ENCODE measurements at regions not wholly inside any gene's neighbourhood (a gene's known extent, or its start where the extent isn't known, plus 50 kb on each side); places are given as distances from the start of the nearest gene placed in this dataset.

DNA sequence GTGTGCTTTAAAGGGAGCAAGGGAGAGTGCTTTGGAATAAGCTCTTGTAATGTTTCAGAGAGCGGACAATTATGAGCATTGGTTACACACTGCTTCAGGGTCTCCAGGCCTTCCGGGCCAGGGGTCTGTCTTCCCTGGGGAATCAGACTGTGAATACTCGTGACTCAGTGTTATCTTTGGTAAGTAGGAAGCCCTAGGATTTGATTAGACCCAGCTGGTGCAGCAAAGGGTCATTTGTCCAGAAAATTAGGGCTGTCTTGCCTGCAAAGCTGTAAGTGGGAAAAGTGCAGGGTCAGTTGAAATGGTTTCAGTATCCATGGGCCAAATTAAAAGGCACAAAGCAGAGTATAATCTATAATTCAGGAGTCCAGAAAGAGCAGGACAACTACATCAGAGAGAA lies 475.6 kb downstream of the MED13L start:
- no peaks in the 10 kb centered on the region for H3K36me3 ChIP-seq (replicated peaks; ENCODE audit: insufficient read depth, low read depth)
- H3K4me2 ChIP-seq, result no peak overlapping the region
- H3K4me1 ChIP-seq (ENCODE audit: insufficient read depth), result no peaks in the 10 kb centered on the region
- no peaks in the 10 kb centered on the region for H4K20me1 ChIP-seq (ENCODE audit: insufficient read depth, poor library complexity, severe bottlenecking)
- H3K4me3 ChIP-seq, result no peak overlapping the region
- no peaks in the 10 kb centered on the region for H3K27me3 ChIP-seq
- H3K9me3 ChIP-seq (ENCODE audit: low read depth), result no peaks in the 10 kb centered on the region
- no peaks in the 10 kb centered on the region for H3K79me2 ChIP-seq
- no peak for DNase-seq (ENCODE audit: low spot score)
- TF ChIP-seq EZH2 (IDR thresholded peaks at IDR 0.05; ENCODE audit: borderline replicate concordance) (no peak), EZH2phosphoT487 (IDR thresholded peaks at IDR 0.05; ENCODE audit: low read depth, severe bottlenecking, unreplicated experiment) (no peak)
- TF ChIP-seq, protein P1, sequence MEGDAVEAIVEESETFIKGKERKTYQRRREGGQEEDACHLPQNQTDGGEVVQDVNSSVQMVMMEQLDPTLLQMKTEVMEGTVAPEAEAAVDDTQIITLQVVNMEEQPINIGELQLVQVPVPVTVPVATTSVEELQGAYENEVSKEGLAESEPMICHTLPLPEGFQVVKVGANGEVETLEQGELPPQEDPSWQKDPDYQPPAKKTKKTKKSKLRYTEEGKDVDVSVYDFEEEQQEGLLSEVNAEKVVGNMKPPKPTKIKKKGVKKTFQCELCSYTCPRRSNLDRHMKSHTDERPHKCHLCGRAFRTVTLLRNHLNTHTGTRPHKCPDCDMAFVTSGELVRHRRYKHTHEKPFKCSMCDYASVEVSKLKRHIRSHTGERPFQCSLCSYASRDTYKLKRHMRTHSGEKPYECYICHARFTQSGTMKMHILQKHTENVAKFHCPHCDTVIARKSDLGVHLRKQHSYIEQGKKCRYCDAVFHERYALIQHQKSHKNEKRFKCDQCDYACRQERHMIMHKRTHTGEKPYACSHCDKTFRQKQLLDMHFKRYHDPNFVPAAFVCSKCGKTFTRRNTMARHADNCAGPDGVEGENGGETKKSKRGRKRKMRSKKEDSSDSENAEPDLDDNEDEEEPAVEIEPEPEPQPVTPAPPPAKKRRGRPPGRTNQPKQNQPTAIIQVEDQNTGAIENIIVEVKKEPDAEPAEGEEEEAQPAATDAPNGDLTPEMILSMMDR (IDR thresholded peaks at IDR 0.05; ENCODE audit: poor library complexity), result no peak
- H2AFZ ChIP-seq, result no peak overlapping the region
- H3K27ac ChIP-seq, result no peak overlapping the region
- 53% methylated on average over 3 of the region's 3 CpGs for WGBS (ENCODE audit: low lambda C conversion rate, missing lambda C conversion rate)
- no peaks in the 10 kb centered on the region for H3K9me2 ChIP-seq (replicated peaks; ENCODE audit: insufficient read depth)

DNA sequence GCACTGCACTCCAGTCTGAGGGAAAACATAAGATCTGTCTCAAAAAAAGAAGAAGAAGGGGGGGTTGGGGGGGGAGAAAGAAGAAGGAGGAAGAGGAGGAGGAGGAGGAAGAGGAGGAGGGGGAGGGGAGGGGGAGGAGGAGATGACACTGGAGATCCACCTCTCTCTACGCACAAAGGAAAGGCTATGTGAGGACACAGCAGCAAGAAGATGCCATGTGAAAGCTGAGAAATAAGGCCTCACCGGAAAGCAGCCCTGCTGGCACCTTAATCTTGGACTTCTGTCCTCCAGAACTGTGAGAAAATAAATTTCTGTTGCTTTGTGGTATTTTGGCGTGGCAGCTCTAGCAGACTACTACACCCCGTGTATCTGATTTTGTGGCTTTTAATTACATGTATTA lies 477.9 kb downstream of the MED13L start:
- Histone ChIP-seq H4K20me1 (ENCODE audit: insufficient read depth, poor library complexity, severe bottlenecking) (no peaks in the 10 kb centered on the region), H3K27me3 (no peaks in the 10 kb centered on the region), H3K4me3 (no peak overlapping the region), H3K9me3 (ENCODE audit: low read depth) (no peaks in the 10 kb centered on the region), H2AFZ (no peak overlapping the region), H3K79me2 (no peaks in the 10 kb centered on the region), H3K27ac (no peak overlapping the region), H3K4me1 (ENCODE audit: insufficient read depth) (no peaks in the 10 kb centered on the region), H3K36me3 (replicated peaks; ENCODE audit: insufficient read depth, low read depth) (no peaks in the 10 kb centered on the region), H3K9me2 (replicated peaks; ENCODE audit: insufficient read depth) (no peaks in the 10 kb centered on the region), H3K4me2 (no peak overlapping the region)
- DNase-seq (ENCODE audit: low spot score), result no peak
- TF ChIP-seq EZH2phosphoT487 (IDR thresholded peaks at IDR 0.05; ENCODE audit: low read depth, severe bottlenecking, unreplicated experiment) (no peak), EZH2 (IDR thresholded peaks at IDR 0.05; ENCODE audit: borderline replicate concordance) (no peak)
- TF ChIP-seq, protein P1 (IDR thresholded peaks at IDR 0.05; ENCODE audit: poor library complexity), result no peak
- 100% methylated on average over 3 of the region's 4 CpGs for WGBS (ENCODE audit: low lambda C conversion rate, missing lambda C conversion rate)

DNA sequence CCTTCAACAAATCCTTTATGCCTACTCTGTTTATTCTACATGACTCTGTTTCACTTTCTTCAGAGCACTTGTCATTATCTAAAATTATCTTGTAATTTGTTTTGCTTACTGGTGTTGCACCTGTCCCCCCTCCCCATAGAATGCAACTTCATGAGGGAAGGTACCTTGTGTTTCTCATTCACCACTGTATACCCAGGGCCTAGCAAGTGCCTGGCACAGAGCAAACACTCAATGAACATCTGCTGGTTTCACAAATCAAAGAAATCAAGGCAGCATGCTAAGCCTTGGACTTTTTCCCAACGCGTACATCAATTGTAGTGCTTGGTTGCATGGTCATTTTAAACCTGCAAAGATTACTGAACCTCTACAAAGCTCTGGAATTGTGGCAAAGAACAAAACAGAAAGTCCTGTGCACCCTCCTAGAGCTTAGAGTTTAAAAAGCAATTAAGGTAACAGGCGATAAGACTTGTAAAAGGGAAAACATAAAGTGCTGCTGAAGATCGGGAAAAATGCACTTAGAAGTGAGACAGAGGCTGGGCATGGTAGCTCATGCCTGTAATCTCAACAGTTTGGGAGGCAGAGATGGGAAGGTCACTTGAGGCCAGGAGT lies 479.1 kb downstream of the MED13L start:
- Histone ChIP-seq H3K4me2 (no peak overlapping the region), H4K20me1 (ENCODE audit: insufficient read depth, poor library complexity, severe bottlenecking) (no peaks in the 10 kb centered on the region), H2AFZ (no peak overlapping the region), H3K27me3 (no peaks in the 10 kb centered on the region), H3K27ac (no peak overlapping the region), H3K79me2 (no peaks in the 10 kb centered on the region), H3K4me3 (no peak overlapping the region), H3K36me3 (replicated peaks; ENCODE audit: insufficient read depth, low read depth) (no peaks in the 10 kb centered on the region), H3K9me2 (replicated peaks; ENCODE audit: insufficient read depth) (no peaks in the 10 kb centered on the region), H3K9me3 (ENCODE audit: low read depth) (no peaks in the 10 kb centered on the region), H3K4me1 (ENCODE audit: insufficient read depth) (no peaks in the 10 kb centered on the region)
- TF ChIP-seq EZH2 (IDR thresholded peaks at IDR 0.05; ENCODE audit: borderline replicate concordance) (no peak), EZH2phosphoT487 (IDR thresholded peaks at IDR 0.05; ENCODE audit: low read depth, severe bottlenecking, unreplicated experiment) (peak; percentile 81)
- TF ChIP-seq, protein P1 (IDR thresholded peaks at IDR 0.05; ENCODE audit: poor library complexity), result no peak
- DNase-seq (ENCODE audit: low spot score), result no peak
- WGBS (ENCODE audit: low lambda C conversion rate, missing lambda C conversion rate), result 30% methylated on average over 4 of the region's 4 CpGs

Measured in hepatocyte (in vitro differentiated cells).